ENCODE measurements at regions not wholly inside any gene's neighbourhood (a gene's known extent, or its start where the extent isn't known, plus 50 kb on each side); places are given as distances from the start of the nearest gene placed in this dataset.
"Not testable (repeated sequence)": the region's sequence is repeated elsewhere in the genome, so short reads cannot be mapped to it uniquely, and the experiment has no call there.

- no peak for DNase-seq
Observed at GRCh38 chr5:86981898-86982297, 285.8 kb upstream of the RASA1 start.

DNA sequence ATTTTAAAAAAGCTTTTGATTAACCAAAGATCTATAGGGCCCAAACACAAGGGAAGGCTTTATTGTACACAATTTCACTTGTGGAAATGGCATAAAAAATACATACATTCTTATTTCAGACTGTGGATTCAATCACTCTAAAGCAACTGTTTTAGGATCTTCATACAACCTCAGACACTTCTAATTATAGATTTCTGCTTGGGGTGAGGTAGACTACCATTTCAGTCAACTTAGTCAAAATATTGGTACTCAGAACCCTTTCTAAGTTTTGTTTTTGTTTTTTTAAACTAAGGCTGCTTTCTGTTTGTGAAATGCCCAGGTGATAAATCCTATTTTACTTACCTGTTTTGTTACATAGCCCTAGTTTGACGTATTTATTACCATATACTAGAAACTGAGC is 284.5 kb upstream of the RASA1 start:
- no peak for DNase-seq

DNA sequence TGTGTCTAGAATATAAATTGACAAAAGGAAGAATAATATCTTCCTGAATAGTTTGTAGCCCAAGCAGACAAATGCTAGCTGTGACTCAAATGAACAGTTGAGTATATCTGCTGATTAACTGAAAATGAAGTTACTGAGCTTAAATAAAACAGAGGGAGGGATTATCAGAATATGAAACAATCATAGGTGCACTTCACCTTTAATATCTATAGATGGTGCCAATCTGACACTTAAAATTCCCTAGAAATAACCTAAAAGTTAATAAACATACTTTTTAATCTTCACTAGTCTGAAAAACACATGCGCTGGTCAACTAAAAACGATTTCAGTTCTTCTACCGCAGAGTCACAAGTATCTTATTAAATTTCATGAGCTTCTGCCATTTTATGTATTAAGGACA is 280.8 kb upstream of the RASA1 start:
- no peak for DNase-seq

GRCh38 chr5:86997516-86997915 is 270.2 kb upstream of the RASA1 start:
- DNase-seq: no peak

GRCh38 chr5:86999951-87000350 is 267.7 kb upstream of the RASA1 start:
- no peak for DNase-seq

GRCh38 chr5:87002485-87002884 is 265.2 kb upstream of the RASA1 start:
- DNase-seq: no peak

- DNase-seq: no peak
Observed at GRCh38 chr5:87004101-87004500, 263.6 kb upstream of the RASA1 start.

DNA sequence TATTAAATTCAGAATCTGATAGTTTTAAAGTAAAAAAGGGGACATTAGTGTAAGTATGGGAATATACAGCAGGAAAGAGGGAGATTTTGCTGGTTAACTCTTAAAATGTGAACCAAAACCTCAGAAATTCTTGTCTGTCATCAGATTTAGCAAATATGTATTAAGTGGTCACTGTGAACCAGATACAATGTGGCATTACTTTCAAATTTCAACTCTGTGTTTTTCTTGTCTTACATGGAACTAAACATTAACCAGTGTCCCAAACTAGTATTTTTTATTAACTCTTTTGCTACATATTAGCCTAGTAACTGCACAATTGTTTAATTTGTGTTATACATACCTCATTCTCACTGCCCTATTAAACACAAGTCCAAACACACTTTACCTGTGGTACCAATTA is 259.9 kb upstream of the RASA1 start:
- DNase-seq: no peak

DNA sequence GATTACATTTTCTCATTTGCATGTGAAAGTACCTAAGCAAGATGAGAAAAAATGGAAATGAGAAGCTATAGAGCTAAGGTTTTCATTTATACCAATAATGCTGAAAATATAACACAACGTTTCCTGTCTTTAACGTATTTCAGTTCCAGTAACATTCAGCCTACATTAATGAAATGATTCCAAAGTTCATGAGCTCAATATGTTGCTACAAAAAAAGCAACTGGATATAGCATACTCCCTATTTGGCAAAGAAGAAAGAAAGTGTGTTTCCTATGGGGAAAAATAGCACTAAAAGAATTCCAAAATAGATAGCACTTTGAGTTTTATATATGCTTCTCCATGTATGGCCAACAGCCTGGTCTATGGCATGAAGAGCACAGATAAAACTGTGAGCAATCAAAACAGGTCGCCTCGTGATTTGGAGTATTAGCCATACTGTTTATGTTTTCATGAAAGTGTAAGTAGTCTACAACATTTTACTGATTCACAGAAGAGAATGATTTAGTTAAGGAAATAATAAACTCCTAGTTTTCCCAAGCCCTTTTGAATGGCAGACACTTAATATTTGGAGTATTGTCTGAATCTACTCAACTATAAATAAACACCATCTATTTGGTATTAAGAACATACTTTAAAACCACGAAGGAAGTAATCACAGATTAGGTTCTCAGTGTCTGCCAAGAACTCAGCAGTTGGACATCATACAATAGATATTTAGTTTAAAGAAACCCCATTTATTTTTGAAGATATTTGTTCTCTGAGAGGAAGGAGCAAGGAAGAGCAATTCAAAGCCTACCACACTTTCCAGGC is 258.7 kb upstream of the RASA1 start:
- DNase-seq: no peak

GRCh38 chr5:87010736-87011135 is 256.9 kb upstream of the RASA1 start:
- no peak for DNase-seq

DNA sequence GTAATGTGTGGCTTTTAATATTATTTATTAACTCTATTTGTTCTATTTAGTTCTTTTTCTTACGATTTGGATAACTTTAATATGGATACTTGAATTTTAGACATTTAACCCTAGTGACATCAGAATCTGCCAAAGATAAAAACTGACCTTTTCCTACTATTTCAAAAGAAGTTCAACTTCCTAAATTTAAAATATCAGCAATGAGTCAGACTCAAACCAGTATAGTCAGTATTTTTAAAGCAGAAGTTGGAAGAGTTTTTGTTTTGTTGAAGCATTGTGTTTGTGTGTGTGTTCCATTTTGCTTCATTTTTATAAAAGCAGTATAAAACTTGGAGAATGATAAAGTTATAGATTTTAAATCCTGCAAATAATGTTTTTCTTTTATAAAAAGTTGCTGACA is 251.8 kb upstream of the RASA1 start:
- DNase-seq: no peak

GRCh38 chr5:87020099-87020934 is 247.4 kb upstream of the RASA1 start:
- no peak for DNase-seq

GRCh38 chr5:87022415-87022814 is 245.3 kb upstream of the RASA1 start:
- no peak for DNase-seq

DNA sequence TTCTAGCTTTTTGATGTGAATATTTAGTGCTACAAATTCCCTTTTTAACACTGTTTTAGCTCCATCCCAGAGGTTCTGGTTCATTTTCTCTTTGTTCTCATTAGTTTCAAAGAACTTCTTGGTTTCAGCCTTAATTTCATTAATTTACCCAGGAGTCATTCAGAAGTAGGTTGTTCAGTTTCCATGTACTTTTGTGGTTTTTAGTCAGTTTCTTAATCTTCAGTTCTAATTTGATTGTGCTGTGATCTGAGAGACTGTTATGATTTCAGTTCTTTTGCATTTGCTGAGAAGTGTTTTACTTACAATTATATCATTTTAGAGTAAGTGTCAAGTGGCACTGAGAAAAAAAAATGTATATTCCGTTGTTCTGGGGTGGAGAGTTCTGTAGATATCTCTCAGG is 240.1 kb upstream of the RASA1 start:
- no peak for DNase-seq

GRCh38 chr5:87029951-87030350 is 237.7 kb upstream of the RASA1 start:
- no peak for DNase-seq

- no peak for DNase-seq
Observed at GRCh38 chr5:87030699-87031098, 237.0 kb upstream of the RASA1 start.

DNA sequence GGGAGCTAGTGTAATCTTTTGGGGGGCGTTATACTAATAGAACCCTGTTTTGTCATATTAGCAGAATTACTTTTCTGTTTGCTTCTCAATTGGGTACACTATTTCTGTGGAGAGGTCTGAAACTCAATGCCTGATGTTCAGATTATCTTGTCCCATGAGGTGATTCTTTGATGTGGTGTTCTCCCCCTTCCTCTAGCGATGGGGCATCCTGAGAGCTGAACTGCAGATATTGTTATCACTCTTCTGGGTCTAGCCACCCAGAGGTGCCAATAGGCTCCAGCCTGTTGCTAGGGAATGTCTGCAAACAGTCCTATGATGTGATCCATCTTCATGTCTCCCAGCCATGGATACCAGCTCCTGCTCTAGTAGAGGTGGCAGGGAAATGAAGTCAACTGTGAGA is 233.1 kb upstream of the RASA1 start:
- no peak for DNase-seq

DNA sequence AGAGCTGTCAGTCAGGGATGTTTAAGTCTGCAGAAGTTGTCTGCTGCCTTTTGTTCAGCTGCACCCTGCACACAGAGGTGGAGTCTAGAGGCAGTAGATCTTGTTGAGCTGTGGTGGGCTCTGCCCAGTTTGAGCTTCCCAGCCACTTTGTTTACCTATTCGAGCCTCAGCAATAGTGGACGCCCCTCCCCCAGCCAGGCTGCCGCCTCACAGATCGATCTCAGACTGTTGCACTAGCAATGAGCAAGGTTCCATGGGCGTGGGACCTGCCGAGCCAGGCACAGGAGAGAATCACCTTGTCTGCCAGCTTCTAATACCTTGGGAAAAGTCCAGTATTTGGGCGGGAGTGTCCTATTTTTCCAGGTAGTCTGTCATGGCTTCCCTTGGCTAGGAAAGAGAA is 225.1 kb upstream of the RASA1 start:
- no peak for DNase-seq

- DNase-seq: peak; percentile 4
Observed at GRCh38 chr5:87048156-87048555, 219.5 kb upstream of the RASA1 start.

DNA sequence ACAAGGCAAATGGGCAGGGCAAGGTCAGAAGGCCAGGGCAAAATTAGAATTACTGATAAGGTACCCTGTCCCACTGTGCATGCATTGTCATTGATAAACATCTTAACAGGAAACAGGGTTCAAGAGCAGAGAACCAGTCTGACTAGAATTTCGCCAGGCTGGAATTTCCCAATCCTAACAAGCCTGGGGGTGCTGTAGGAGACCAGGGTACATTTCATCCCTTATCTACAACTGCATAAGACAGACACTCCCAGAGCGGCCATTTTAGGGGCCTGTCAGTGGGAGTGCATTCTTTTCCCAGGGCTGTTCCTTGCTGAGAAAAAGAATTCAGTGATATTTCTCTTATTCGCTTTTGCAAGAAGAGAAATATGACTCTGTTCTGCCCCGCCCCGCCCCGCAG is 218.7 kb upstream of the RASA1 start:
- not testable (repeated sequence) for DNase-seq

DNA sequence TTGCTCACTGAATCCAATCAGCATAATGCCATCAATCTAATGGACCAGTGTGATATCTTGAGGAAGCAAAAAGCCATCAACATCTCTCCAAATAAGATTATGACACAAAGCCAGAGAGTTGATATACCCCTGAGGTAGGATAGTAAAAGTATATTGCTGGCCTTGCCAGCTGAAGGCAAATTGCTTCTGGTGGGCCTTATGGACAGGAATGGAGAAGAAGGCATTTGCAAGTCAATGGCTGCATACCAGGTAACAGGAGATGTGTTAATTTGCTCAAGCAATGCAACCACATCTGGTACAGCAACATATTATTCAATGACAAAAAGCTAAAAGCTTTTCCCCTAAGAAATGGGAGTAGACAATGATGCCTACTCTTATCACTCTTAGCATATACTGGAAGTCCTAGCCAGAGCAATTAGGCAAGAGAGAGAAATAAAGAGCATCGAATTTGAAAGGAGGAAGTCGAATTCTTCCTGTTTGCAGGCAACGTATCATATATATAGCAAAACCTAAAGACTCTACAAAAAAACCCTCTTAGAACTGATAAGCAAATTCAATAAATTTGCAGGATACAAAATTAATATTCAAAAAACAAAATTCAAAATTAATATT is 216.1 kb upstream of the RASA1 start:
- DNase-seq: no peak

GRCh38 chr5:87053146-87053545 is 214.5 kb upstream of the RASA1 start:
- no peak for DNase-seq

DNA sequence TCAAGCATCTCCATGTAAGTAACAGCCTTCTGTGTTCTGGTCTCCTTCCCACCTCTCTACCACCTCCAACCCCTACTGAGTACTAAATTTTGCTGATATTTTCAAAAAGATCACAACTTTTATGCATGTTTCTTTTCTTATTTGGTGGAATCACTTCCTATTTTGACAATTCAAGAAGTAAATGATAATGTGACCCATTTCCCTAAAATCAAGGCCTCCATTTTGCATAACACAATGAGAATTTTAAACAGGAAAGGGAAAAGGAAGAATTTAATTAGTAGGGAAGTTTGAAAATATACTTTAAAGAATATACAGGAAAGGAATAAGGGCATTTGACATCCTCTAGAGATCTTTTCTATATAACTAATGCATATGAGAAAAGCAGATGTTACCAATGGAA is 212.9 kb upstream of the RASA1 start:
- DNase-seq: no peak

DNA sequence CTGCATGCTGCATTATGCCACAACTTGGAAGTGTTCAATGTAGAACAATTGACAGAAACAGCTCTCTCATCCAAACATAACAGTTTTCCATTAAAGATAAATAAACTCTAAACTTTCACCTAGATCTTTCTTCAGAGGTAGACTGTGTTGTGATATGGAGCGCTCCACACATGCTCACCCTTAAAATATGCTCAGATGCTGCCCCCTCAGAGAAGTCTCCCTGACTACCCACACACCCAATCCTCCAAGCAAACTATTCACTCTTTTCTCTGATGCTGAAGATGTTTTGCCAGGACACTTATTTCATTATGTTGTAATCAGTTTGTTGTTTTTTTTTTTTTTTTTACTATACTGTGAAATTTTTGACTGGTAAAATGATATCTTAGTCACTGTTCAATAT is 206.6 kb upstream of the RASA1 start:
- DNase-seq: no peak
